HCT116 (cell line): ENCODE measurements at regions not wholly inside any gene's neighbourhood (a gene's known extent, or its start where the extent isn't known, plus 50 kb on each side); places are given as distances from the start of the nearest gene placed in this dataset.

Experiments
- ATAC-seq: fragments of 200-7000 bp; cut with Tn5 transposase; 2 replicates; pipeline ENCODE4 v1.9.1; 2020; ENCODE audit warnings: mild to moderate bottlenecking, moderate library complexity
- BruUV-seq: library from RNA; stranded (reverse); fragments of 400-500 nt; replicated peaks from 2 replicates; lab custom pipeline; 2021; lab: Mats Ljungman, UMichigan
- CTCF ChIA-PET: fragments of 300-600 bp; sonication (Branson Sonifier 250); formaldehyde crosslinking; loops from one replicate; lab custom pipeline; 2021; ENCODE audit warnings: antibody characterized with exemption; lab: Charles Lee
- POLR2A ChIA-PET: fragments of 300-600, 350-600 bp; sonication (Branson Sonifier 250); formaldehyde crosslinking; loops from one replicate; lab custom pipeline; 2021; ENCODE audit warnings: antibody characterized with exemption; lab: Charles Lee
- RAD21 ChIA-PET, 2 experiments: fragments of 300-600 bp; sonication (Branson Sonifier 250); formaldehyde crosslinking; loops; one replicate each; lab custom pipeline; 2023; ENCODE audit warnings: low total read pairs in 2 of 2; ENCODE audit not compliant: uncharacterized antibody in 2 of 2, unreplicated experiment in 2 of 2, low non-redundant PET in 1 of 2; lab: Charles Lee
- DNase-seq: peaks from one replicate; pipeline ENCODE4 v3.0.0-alpha.2; 2010; ENCODE audit warnings: low read depth, low spot score
- H2AFZ ChIP-seq: fragments of 200-600 bp; shearing (Covaris generic), sonication (generic); 2 replicates; pipeline ENCODE4 v1.6.1; 2017; ENCODE audit warnings: low read depth, mixed run types, mixed read lengths, antibody characterized with exemption, low read length; ENCODE audit not compliant: poor library complexity, severe bottlenecking
- H3K27ac ChIP-seq: 2 replicates; pipeline ENCODE4 v1.5.1; 2012; ENCODE audit warnings: low read depth, low read length
- H3K27me3 ChIP-seq: fragments of 200-600 bp; sonication (generic); 2 replicates; pipeline ENCODE4 v1.6.1; 2016; ENCODE audit warnings: mixed run types, low read length, mixed read lengths; ENCODE audit not compliant: insufficient read depth
- H3K36me3 ChIP-seq, 2 experiments: fragments of 200-500 bp in 1 of 2; fragments of 200-600 bp in 1 of 2; sonication (Bioruptor generic) in 1 of 2; sonication (generic) in 1 of 2; 2 replicates each; pipeline versions ENCODE4 v1.5.1 to v1.6.1; 2014 to 2016; ENCODE audit warnings: low read length in 2 of 2, inconsistent platforms in 1 of 2, mixed read lengths in 1 of 2, mixed run types in 1 of 2; ENCODE audit not compliant: insufficient read depth in 2 of 2, control insufficient read depth in 1 of 2
- H3K4me1 ChIP-seq, 2 experiments: fragments of 200-600 bp in 1 of 2; sonication (generic) in 1 of 2; 2 replicates each; pipeline versions ENCODE4 v1.5.1 to v1.6.1; 2012 to 2017; ENCODE audit warnings: low read length in 2 of 2, inconsistent platforms in 1 of 2, mild to moderate bottlenecking in 1 of 2, mixed read lengths in 1 of 2, mixed run types in 1 of 2, moderate library complexity in 1 of 2; ENCODE audit not compliant: insufficient read depth in 2 of 2, control insufficient read depth in 1 of 2
- H3K4me2 ChIP-seq: fragments of 200-600 bp; sonication (generic); 2 replicates; pipeline ENCODE4 v1.6.1; 2017; ENCODE audit warnings: mixed run types, low read length, mixed read lengths
- H3K4me3 ChIP-seq, 2 experiments: fragments of 200-600 bp in 1 of 2; sonication (generic) in 1 of 2; replicated peaks in 1 of 2; 2 replicates each; pipeline ENCODE4 v1.5.1; 2011 to 2016; ENCODE audit warnings: low read length in 2 of 2, control low read depth in 1 of 2, low read depth in 1 of 2, mild to moderate bottlenecking in 1 of 2, mixed read lengths in 1 of 2, mixed run types in 1 of 2
- H3K79me2 ChIP-seq: fragments of 200-600 bp; sonication (generic); 2 replicates; pipeline ENCODE4 v1.6.1; 2017; ENCODE audit warnings: mild to moderate bottlenecking, mixed run types, low read length, moderate library complexity, mixed read lengths; ENCODE audit not compliant: insufficient read depth
- H3K9ac ChIP-seq: fragments of 200-600 bp; sonication (generic); 2 replicates; pipeline ENCODE4 v1.6.1; 2016; ENCODE audit warnings: low read length, mixed read lengths
- H3K9me2 ChIP-seq: fragments of 200-600 bp; sonication (generic), shearing (Covaris generic); 2 replicates; pipeline ENCODE4 v1.6.1; 2017; ENCODE audit warnings: mixed run types, mild to moderate bottlenecking, moderate library complexity; ENCODE audit not compliant: insufficient read depth
- H3K9me3 ChIP-seq, 2 experiments: fragments of 200-500 bp in 1 of 2; fragments of 200-600 bp in 1 of 2; sonication (Bioruptor generic) in 1 of 2; sonication (generic) in 1 of 2; 2 replicates each; pipeline ENCODE4 v1.6.1; 2014 to 2017; ENCODE audit warnings: low read length in 2 of 2, mixed read lengths in 2 of 2, inconsistent platforms in 1 of 2, low read depth in 1 of 2, mild to moderate bottlenecking in 1 of 2, mixed run types in 1 of 2, moderate library complexity in 1 of 2; ENCODE audit not compliant: control insufficient read depth in 1 of 2, insufficient read depth in 1 of 2
- H4K20me1 ChIP-seq: fragments of 200-600 bp; sonication (generic), shearing (Covaris generic); 2 replicates; pipeline ENCODE4 v1.6.1; 2017; ENCODE audit warnings: mixed run types, mild to moderate bottlenecking, moderate library complexity; ENCODE audit not compliant: insufficient read depth
- CBX3 ChIP-seq: IDR thresholded peaks from 2 replicates; pipeline ENCODE4 v1.6.1; 2012; ENCODE audit warnings: low read depth
- CEBPB ChIP-seq: IDR thresholded peaks from 2 replicates; pipeline ENCODE4 v1.6.1; 2012; ENCODE audit warnings: low read depth
- CTCF ChIP-seq, 3 experiments: fragments of 200-600 bp in 1 of 3; sonication (generic) in 1 of 3; IDR thresholded peaks in 2 of 3; conservative IDR thresholded peaks in 1 of 3; 2 replicates each; pipeline ENCODE4 v1.5.1; 2012 to 2017; ENCODE audit warnings: low read depth in 2 of 3, low read length in 2 of 3, antibody characterized with exemption in 1 of 3, borderline replicate concordance in 1 of 3, control low read depth in 1 of 3, mild to moderate bottlenecking in 1 of 3, mixed read lengths in 1 of 3, mixed run types in 1 of 3, moderate library complexity in 1 of 3; ENCODE audit not compliant: insufficient read depth in 1 of 3
- ELF1 ChIP-seq: IDR thresholded peaks from 2 replicates; pipeline ENCODE4 v1.6.1; 2012; ENCODE audit warnings: low read depth, borderline replicate concordance
- EZH2phosphoT487 ChIP-seq: fragments of 200-600 bp; IDR thresholded peaks from 2 replicates; pipeline ENCODE4 v1.6.1; 2018; ENCODE audit warnings: antibody characterized with exemption, borderline replicate concordance
- FOSL1 ChIP-seq: IDR thresholded peaks from 2 replicates; pipeline ENCODE4 v1.6.1; 2012; ENCODE audit warnings: low read depth
- POLR2A ChIP-seq: IDR thresholded peaks from 2 replicates; pipeline ENCODE4 v1.7.0; 2011; ENCODE audit warnings: borderline replicate concordance; ENCODE audit not compliant: insufficient read depth, insufficient read length; ENCODE audit errors: extremely low read depth
- RAD21 ChIP-seq: IDR thresholded peaks from 2 replicates; pipeline ENCODE4 v1.6.1; 2012; ENCODE audit warnings: low read depth, mild to moderate bottlenecking
- SIN3A ChIP-seq: IDR thresholded peaks from 2 replicates; pipeline ENCODE4 v1.6.1; 2012; ENCODE audit warnings: low read depth
- SP1 ChIP-seq: IDR thresholded peaks from 2 replicates; pipeline ENCODE4 v1.6.1; 2012; ENCODE audit warnings: low read depth
- ZBTB33 ChIP-seq: IDR thresholded peaks from 2 replicates; pipeline ENCODE4 v1.6.1; 2011; ENCODE audit warnings: mild to moderate bottlenecking, low read length, moderate library complexity; ENCODE audit not compliant: insufficient replicate concordance; ENCODE audit errors: extremely low read depth
- ZFX ChIP-seq: fragments of 450-650 bp; IDR thresholded peaks from 2 replicates; pipeline ENCODE4 v1.6.1; 2017
- intact Hi-C: fragments of 100-400 bp; cut with micrococcal nuclease; formaldehyde crosslinking; loops from 2 replicates; pipeline ENCODE4 v1.10.0; 2022
- TF ChIP-seq, protein P1 (sequence below): IDR thresholded peaks from 2 replicates; pipeline ENCODE4 v1.6.1; 2012

- Histone ChIP-seq H3K27me3 (no peaks in the 10 kb centered on the region), H3K27ac (no peak overlapping the region), H2AFZ (no peak overlapping the region), H3K9me3 (peaks cover 4 to 20% of the 10 kb centered on the region in 2 experiments; a peak in 2 of 4 replicates), H4K20me1 (no peaks in the 10 kb centered on the region), H3K9me2 (no peaks in the 10 kb centered on the region)
- BruUV-seq = no TSS peak
- no peak for DNase-seq
- no peak for TF ChIP-seq SIN3A
- TF ChIP-seq FOSL1 = no peak
- TF ChIP-seq, protein P1, sequence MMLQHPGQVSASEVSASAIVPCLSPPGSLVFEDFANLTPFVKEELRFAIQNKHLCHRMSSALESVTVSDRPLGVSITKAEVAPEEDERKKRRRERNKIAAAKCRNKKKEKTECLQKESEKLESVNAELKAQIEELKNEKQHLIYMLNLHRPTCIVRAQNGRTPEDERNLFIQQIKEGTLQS = no peak
- no peak for TF ChIP-seq CEBPB
- TF ChIP-seq ZFX = no peak
- TF ChIP-seq ELF1 = no peak
- no peak for TF ChIP-seq POLR2A
- TF ChIP-seq ZBTB33 = no peak
- TF ChIP-seq SP1 = no peak
- no peak for TF ChIP-seq CTCF (IDR thresholded peaks at IDR 0.05 in 2 of 3, conservative IDR thresholded peaks at IDR 0.05 in 1 of 3; ENCODE audit: borderline replicate concordance in 1 of 3, insufficient read depth in 1 of 3, low read depth in 2 of 3, low read length in 2 of 3)
- TF ChIP-seq CBX3 = no peak
- no peak for TF ChIP-seq EZH2phosphoT487
- no peak for TF ChIP-seq RAD21
- TF ChIP-seq, all 23 proteins: peak for 0
- POLR2A ChIA-PET = no interaction called here
- Histone ChIP-seq H3K9ac (no peak overlapping the region), H3K4me2 (no peak overlapping the region), H3K4me3 (no peak overlapping the region), H3K79me2 (no peaks in the 10 kb centered on the region), H3K4me1 (no peaks in the 10 kb centered on the region), H3K36me3 (no peaks in the 10 kb centered on the region)
- RAD21 ChIA-PET = no interaction called here
- no peak for ATAC-seq
- CTCF ChIA-PET = no interaction called here
- intact Hi-C loops = no loop called here
These were observed 241.3 kb upstream of the LRTM1 start for GRCh38 chr3:55169161-55169560.
